Nephron (organoid): ENCODE measurements at regions not wholly inside any gene's neighbourhood (a gene's known extent, or its start where the extent isn't known, plus 50 kb on each side); places are given as distances from the start of the nearest gene placed in this dataset.

ENCODE experiments used
- H3K27ac Mint-ChIP-seq, 3 experiments: 2 replicates each; pipeline ENCODE4 v1.8.0; 2020; ENCODE audit warnings: mixed read lengths in 3 of 3, mild to moderate bottlenecking in 2 of 3, moderate library complexity in 1 of 3
- H3K27me3 Mint-ChIP-seq: 2 replicates; pipeline ENCODE4 v1.8.0; 2021; ENCODE audit warnings: low read depth, mild to moderate bottlenecking, moderate library complexity, mixed read lengths
- H3K36me3 Mint-ChIP-seq: 2 replicates; pipeline ENCODE4 v1.8.0; 2020; ENCODE audit warnings: low read depth, mixed read lengths
- H3K4me1 Mint-ChIP-seq: 2 replicates; pipeline ENCODE4 v1.8.0; 2020; ENCODE audit warnings: mixed read lengths
- H3K4me3 Mint-ChIP-seq, 3 experiments: 2 replicates each; pipeline ENCODE4 v1.8.0; 2020; ENCODE audit warnings: mild to moderate bottlenecking in 3 of 3, mixed read lengths in 3 of 3, moderate library complexity in 2 of 3
- H3K9me3 Mint-ChIP-seq: 2 replicates; pipeline ENCODE4 v1.8.0; 2020; ENCODE audit warnings: mixed read lengths
- TF ChIP-seq, protein P1 (sequence below), 3 experiments: fragments of 200-600 bp; sonication (generic); IDR thresholded peaks; one replicate each; pipeline ENCODE4 v1.5.0; 2021; ENCODE audit warnings: antibody characterized with exemption in 3 of 3; ENCODE audit not compliant: unreplicated experiment in 3 of 3

DNA sequence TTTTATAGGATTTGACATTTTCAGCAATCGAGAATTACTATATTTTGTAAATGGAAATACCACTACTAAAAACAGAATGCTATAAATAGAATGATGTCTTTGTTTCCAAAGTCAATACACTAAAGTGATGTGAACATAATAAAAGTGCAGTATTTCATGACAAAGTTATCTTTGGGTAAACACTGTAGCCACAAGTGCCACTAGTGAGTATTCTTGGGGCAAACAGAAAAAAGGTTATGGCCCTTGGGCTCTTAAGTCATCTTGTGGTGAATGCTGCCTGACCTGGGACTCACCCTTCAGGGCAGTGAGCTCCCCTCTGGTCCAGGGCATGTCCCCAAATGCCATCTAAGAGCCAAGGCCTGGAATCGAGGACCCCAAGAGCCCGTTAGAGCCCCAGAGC lies 99.2 kb upstream of the KYNU start:
- H3K4me1 Mint-ChIP-seq: no peaks in the 10 kb centered on the region
- H3K9me3 Mint-ChIP-seq: peaks cover 15% of the 10 kb centered on the region
- no peaks in the 10 kb centered on the region for H3K36me3 Mint-ChIP-seq
- TF ChIP-seq, protein P1, sequence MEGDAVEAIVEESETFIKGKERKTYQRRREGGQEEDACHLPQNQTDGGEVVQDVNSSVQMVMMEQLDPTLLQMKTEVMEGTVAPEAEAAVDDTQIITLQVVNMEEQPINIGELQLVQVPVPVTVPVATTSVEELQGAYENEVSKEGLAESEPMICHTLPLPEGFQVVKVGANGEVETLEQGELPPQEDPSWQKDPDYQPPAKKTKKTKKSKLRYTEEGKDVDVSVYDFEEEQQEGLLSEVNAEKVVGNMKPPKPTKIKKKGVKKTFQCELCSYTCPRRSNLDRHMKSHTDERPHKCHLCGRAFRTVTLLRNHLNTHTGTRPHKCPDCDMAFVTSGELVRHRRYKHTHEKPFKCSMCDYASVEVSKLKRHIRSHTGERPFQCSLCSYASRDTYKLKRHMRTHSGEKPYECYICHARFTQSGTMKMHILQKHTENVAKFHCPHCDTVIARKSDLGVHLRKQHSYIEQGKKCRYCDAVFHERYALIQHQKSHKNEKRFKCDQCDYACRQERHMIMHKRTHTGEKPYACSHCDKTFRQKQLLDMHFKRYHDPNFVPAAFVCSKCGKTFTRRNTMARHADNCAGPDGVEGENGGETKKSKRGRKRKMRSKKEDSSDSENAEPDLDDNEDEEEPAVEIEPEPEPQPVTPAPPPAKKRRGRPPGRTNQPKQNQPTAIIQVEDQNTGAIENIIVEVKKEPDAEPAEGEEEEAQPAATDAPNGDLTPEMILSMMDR (IDR thresholded peaks at IDR 0.05; ENCODE audit: unreplicated experiment in 3 of 3): no peak
- no peaks in the 10 kb centered on the region for H3K27me3 Mint-ChIP-seq
- H3K4me3 Mint-ChIP-seq: no peak overlapping the region
- no peak overlapping the region for H3K27ac Mint-ChIP-seq

DNA sequence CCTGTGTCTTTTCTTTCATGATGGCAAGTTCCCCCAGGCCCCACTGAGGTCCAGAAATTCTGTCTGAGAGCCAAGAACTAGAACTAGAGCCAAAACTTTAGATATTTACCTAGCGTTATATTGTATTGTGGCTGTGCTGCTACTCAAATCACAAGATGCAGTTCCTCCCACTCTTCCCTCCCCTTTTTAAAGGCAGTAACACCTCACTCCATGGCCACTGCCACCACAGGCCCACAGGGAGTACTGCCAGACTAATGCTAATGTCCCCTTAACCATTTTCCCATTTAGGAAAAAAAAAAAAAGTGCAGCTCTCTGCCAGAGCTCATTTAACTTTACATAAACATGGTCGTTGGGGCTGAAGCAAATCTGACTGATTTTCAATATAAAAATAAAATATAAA lies 99.7 kb upstream of the KYNU start:
- Mint-ChIP-seq H3K27ac (no peak overlapping the region), H3K36me3 (no peaks in the 10 kb centered on the region), H3K4me1 (no peaks in the 10 kb centered on the region), H3K9me3 (peaks cover 20% of the 10 kb centered on the region), H3K27me3 (no peaks in the 10 kb centered on the region), H3K4me3 (no peak overlapping the region)
- TF ChIP-seq, protein P1 (IDR thresholded peaks at IDR 0.05; ENCODE audit: unreplicated experiment in 3 of 3): no peak

DNA sequence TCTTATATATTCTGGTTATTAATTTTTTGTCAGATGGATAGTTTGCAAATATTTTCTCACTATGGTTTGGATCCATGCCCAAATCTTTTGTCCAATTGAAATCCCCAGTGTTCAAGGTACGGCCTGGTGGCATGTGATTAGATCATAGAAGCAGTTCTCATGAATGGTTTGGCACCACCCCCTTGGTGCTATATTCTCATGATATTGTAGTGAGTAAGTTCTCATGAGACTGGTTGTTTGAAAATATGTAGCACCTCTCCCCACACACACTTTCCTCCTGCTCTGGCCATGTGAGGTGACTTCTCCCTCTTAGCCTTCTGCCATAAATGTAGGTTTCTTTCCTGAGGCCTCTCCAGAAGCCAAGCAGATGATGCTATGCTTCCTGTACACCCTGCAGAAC lies 107.7 kb upstream of the KYNU start:
- Mint-ChIP-seq H3K27ac (no peak overlapping the region), H3K36me3 (no peaks in the 10 kb centered on the region), H3K4me1 (no peaks in the 10 kb centered on the region), H3K27me3 (no peaks in the 10 kb centered on the region), H3K9me3 (peaks cover 37% of the 10 kb centered on the region), H3K4me3 (no peak overlapping the region)
- TF ChIP-seq, protein P1 (IDR thresholded peaks at IDR 0.05; ENCODE audit: unreplicated experiment in 3 of 3): no peak

DNA sequence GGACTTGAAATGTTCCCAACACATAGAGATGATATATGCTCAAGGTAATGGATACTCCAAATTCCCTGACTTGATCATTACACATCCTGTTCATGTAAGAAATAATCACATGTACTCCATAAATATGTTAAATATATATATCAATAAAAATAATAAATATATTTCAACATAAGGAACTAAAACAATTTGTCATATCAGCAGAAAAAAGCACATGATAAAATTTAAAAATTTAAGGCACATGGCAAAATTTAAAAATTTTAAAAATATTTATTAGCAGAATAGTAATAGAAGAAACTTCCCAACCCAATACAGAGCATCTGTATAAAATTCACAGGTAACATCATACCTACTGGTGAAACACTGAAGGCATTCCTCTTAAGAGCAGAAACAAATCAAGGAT lies 109.6 kb upstream of the KYNU start:
- Mint-ChIP-seq H3K27me3 (no peaks in the 10 kb centered on the region), H3K4me3 (no peak overlapping the region), H3K9me3 (peaks cover 29% of the 10 kb centered on the region), H3K27ac (no peak overlapping the region), H3K36me3 (no peaks in the 10 kb centered on the region), H3K4me1 (no peaks in the 10 kb centered on the region)
- TF ChIP-seq, protein P1 (IDR thresholded peaks at IDR 0.05; ENCODE audit: unreplicated experiment in 3 of 3): no peak

DNA sequence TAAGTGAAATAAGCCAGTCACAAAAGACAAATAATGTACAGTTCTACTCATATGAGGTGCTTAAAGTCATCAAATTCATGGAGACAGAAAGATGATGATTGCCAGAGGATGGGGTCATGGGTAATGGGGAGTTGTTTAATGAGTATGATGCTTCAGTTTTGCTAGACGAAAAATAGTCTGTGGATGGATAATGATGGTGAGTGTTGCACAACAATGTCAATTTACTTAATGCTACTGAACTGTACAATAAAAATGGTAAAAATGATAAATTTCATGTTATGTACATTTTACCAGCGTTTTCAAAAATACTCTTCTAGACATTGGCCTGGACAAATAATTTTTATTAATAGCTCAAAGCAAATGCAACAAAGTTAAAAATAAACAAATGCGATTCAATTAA lies 118.5 kb upstream of the KYNU start:
- no peaks in the 10 kb centered on the region for H3K4me1 Mint-ChIP-seq
- no peaks in the 10 kb centered on the region for H3K27me3 Mint-ChIP-seq
- H3K27ac Mint-ChIP-seq: no peak overlapping the region
- no peak overlapping the region for H3K4me3 Mint-ChIP-seq
- no peaks in the 10 kb centered on the region for H3K36me3 Mint-ChIP-seq
- H3K9me3 Mint-ChIP-seq: peaks cover 10% of the 10 kb centered on the region
- TF ChIP-seq, protein P1 (IDR thresholded peaks at IDR 0.05; ENCODE audit: unreplicated experiment in 3 of 3): no peak

DNA sequence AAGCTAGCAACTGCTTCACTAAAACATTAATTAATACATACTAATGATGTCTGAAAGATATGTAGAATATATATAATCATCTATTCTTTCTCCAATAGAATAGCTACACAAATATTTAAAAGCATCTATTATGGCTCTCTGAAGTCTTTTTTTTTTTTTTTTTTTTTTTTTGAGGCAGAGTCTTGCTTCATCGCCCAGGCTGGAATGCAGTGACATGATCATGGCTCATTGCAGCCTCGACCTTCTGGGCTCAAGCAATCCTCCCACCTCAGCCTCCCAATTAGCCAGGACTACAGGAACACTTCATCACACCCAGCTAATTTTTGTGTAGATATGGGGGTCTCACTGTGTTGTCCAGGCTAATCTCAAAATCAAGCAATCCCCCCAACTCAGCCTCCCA lies 120.4 kb upstream of the KYNU start:
- H3K4me3 Mint-ChIP-seq: no peak overlapping the region
- TF ChIP-seq, protein P1 (IDR thresholded peaks at IDR 0.05; ENCODE audit: unreplicated experiment in 3 of 3): no peak
- H3K9me3 Mint-ChIP-seq: peaks cover 1% of the 10 kb centered on the region
- H3K4me1 Mint-ChIP-seq: no peaks in the 10 kb centered on the region
- H3K36me3 Mint-ChIP-seq: no peaks in the 10 kb centered on the region
- no peaks in the 10 kb centered on the region for H3K27me3 Mint-ChIP-seq
- no peak overlapping the region for H3K27ac Mint-ChIP-seq
